Choroid plexus epithelial cell (primary cell): ENCODE measurements at regions not wholly inside any gene's neighbourhood (a gene's known extent, or its start where the extent isn't known, plus 50 kb on each side); places are given as distances from the start of the nearest gene placed in this dataset.

Experiments used
- DNase-seq: peaks from one replicate; pipeline ENCODE4 v3.0.0-alpha.2; 2010; ENCODE audit warnings: low read depth
- H3K4me3 ChIP-seq: 2 replicates; pipeline ENCODE4 v1.5.1; 2011; ENCODE audit warnings: low read depth, mild to moderate bottlenecking, control low read depth, low read length, moderate library complexity
- CTCF ChIP-seq: conservative IDR thresholded peaks from 2 replicates; pipeline ENCODE4 v1.5.1; 2011; ENCODE audit warnings: low read depth, mild to moderate bottlenecking, control low read depth, inconsistent platforms, low read length, moderate library complexity

GRCh38 chr1:237953238-237953637 is 62.5 kb upstream of the ZP4 start:
- no peak for DNase-seq
- no peak for TF ChIP-seq CTCF
- no peak overlapping the region for H3K4me3 ChIP-seq
